GM12878 (cell line): ENCODE measurements at regions not wholly inside any gene's neighbourhood (a gene's known extent, or its start where the extent isn't known, plus 50 kb on each side); places are given as distances from the start of the nearest gene placed in this dataset.

ENCODE experiments used
- BRCA1 ChIP-seq: IDR thresholded peaks from 2 replicates; pipeline ENCODE4 v1.6.1; 2011; ENCODE audit warnings: low read depth, low read length, improper control_type of control experiment
- GABPA ChIP-seq: IDR thresholded peaks from 2 replicates; pipeline ENCODE4 v1.6.1; 2014; ENCODE audit warnings: antibody characterized with exemption, low read depth, mild to moderate bottlenecking, inconsistent platforms
- HCFC1 ChIP-seq: fragments of 150-350 bp; IDR thresholded peaks from 2 replicates; pipeline ENCODE4 v1.6.1; 2014; ENCODE audit warnings: low read length
- MTA3 ChIP-seq: IDR thresholded peaks from 2 replicates; pipeline ENCODE4 v1.6.1; 2012; ENCODE audit warnings: low read length, inconsistent platforms, borderline replicate concordance
- NFIC ChIP-seq: IDR thresholded peaks from 2 replicates; pipeline ENCODE4 v1.6.1; 2012; ENCODE audit warnings: low read depth, mild to moderate bottlenecking, inconsistent platforms, low read length, moderate library complexity
- POLR2AphosphoS5 ChIP-seq: IDR thresholded peaks from 2 replicates; pipeline ENCODE4 v1.6.1; 2011; ENCODE audit warnings: mild to moderate bottlenecking, low read length, inconsistent platforms
- RCOR1 ChIP-seq: conservative IDR thresholded peaks from 2 replicates; pipeline ENCODE4 v1.6.1; 2012; ENCODE audit warnings: low read depth, low read length, improper control_type of control experiment
- REST ChIP-seq: IDR thresholded peaks from 2 replicates; pipeline ENCODE4 v1.6.1; 2012; ENCODE audit warnings: mild to moderate bottlenecking, low read depth, low read length
- SMAD5 ChIP-seq: IDR thresholded peaks from 2 replicates; pipeline ENCODE4 v1.6.1; 2016; ENCODE audit warnings: antibody characterized with exemption, low read depth
- SP1 ChIP-seq: IDR thresholded peaks from one replicate; pipeline ENCODE4 v1.6.1; 2011; ENCODE audit warnings: low read depth, low read length

DNA sequence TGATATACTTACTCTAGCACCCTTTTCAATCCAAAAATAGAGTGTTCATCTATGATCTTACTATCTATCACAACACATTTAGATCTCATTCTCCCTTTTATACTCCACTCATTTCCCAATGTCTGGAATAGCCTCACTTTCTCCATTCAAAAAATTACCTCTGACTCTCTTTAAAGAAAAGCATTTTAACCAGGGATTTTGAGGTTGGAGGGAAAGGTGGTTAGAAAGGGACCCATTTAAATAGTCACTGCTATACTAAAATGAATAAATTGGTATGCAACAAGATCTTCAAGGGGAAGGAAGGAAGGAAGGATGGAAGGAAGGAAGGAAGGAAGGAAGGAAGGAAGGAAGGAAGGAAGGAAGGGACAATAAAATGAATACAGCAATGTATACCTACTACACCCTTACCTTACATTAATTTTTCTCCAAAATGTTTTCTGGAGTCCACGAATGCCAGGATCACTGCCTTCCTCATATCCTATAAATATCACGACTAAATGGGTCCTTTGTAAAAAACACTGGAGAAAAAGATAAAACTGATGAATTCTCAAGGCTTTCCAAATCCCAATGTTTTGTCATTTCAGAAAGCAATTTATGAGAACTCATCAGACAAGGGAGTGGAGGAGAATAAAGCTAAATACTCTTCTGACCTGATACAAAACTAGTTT is 202.7 kb downstream of the ZEB2 start:
- TF ChIP-seq NFIC (no peak), SP1 (no peak), GABPA (no peak), HCFC1 (no peak), REST (no peak), BRCA1 (no peak), SMAD5 (no peak), RCOR1 (no peak), MTA3 (no peak), POLR2AphosphoS5 (no peak)
